ENCODE measurements at regions not wholly inside any gene's neighbourhood (a gene's known extent, or its start where the extent isn't known, plus 50 kb on each side); places are given as distances from the start of the nearest gene placed in this dataset.
"Not testable (repeated sequence)": the region's sequence is repeated elsewhere in the genome, so short reads cannot be mapped to it uniquely, and the experiment has no call there.

- no peak for DNase-seq (ENCODE audit: low read depth)
Measured at GRCh38 chr21:36247316-36248010, 72.5 kb upstream of the MORC3 start.

- no peak for DNase-seq (ENCODE audit: low read depth)
Measured at GRCh38 chr21:36249576-36250422, 70.2 kb upstream of the MORC3 start.

- no peak for DNase-seq (ENCODE audit: low read depth)
Measured at GRCh38 chr21:36250423-36251075, 69.4 kb upstream of the MORC3 start.

- no peak for DNase-seq (ENCODE audit: low read depth)
Measured at GRCh38 chr21:36254106-36254941, 65.7 kb upstream of the MORC3 start.

GRCh38 chr21:36255663-36256062 lies 64.3 kb upstream of the MORC3 start:
- DNase-seq (ENCODE audit: low read depth): no peak

- no peak for DNase-seq (ENCODE audit: low read depth)
Measured at GRCh38 chr21:36257657-36258056, 62.3 kb upstream of the MORC3 start.

- peak; percentile 53 for DNase-seq (ENCODE audit: low read depth)
Measured at GRCh38 chr21:36260030-36260787, 59.8 kb upstream of the MORC3 start.

GRCh38 chr21:36260802-36261201 lies 59.2 kb upstream of the MORC3 start:
- no peak for DNase-seq (ENCODE audit: low read depth)

GRCh38 chr21:36261459-36261858 lies 58.5 kb upstream of the MORC3 start:
- no peak for DNase-seq (ENCODE audit: low read depth)

GRCh38 chr21:36263797-36264196 lies 56.2 kb upstream of the MORC3 start:
- DNase-seq (ENCODE audit: low read depth): no peak

- DNase-seq (ENCODE audit: low read depth): no peak
Measured at GRCh38 chr21:36265431-36265830, 54.6 kb upstream of the MORC3 start.

GRCh38 chr21:36267828-36268227 lies 52.2 kb upstream of the MORC3 start:
- not testable (repeated sequence) for DNase-seq (ENCODE audit: low read depth)

- DNase-seq (ENCODE audit: low read depth): not testable (repeated sequence)
Measured at GRCh38 chr21:36268264-36268663, 51.7 kb upstream of the MORC3 start.
